GM23338 (cell line): ENCODE measurements at regions not wholly inside any gene's neighbourhood (a gene's known extent, or its start where the extent isn't known, plus 50 kb on each side); places are given as distances from the start of the nearest gene placed in this dataset.

Experiments used
- ATAC-seq: fragments of 200-7000 bp; cut with Tn5 transposase; 3 replicates; pipeline ENCODE4 v1.9.1; 2020
- DNase-seq: peaks from one replicate; pipeline ENCODE4 v3.0.0-alpha.2; 2015; ENCODE audit warnings: low spot score
- H2AFZ ChIP-seq: fragments of 200-600 bp; sonication (generic); 2 replicates; pipeline ENCODE4 v1.8.0; 2016; ENCODE audit warnings: antibody characterized with exemption, mild to moderate bottlenecking, moderate library complexity
- H3F3A ChIP-seq: fragments of 200-600 bp; sonication (generic); replicated peaks from 2 replicates; pipeline ENCODE4 v1.8.0; 2017; ENCODE audit warnings: antibody characterized with exemption, mixed run types, low read depth
- H3K27ac ChIP-seq: fragments of 200-600 bp; sonication (generic); 2 replicates; pipeline ENCODE4 v1.6.1; 2016; ENCODE audit warnings: low read depth
- H3K27me3 ChIP-seq: fragments of 200-600 bp; sonication (generic); 2 replicates; pipeline ENCODE4 v1.8.0; 2016; ENCODE audit warnings: mild to moderate bottlenecking, mixed run types, moderate library complexity; ENCODE audit not compliant: insufficient read depth
- H3K36me3 ChIP-seq: fragments of 200-600 bp; sonication (generic); 2 replicates; pipeline ENCODE4 v1.8.0; 2016; ENCODE audit warnings: mild to moderate bottlenecking; ENCODE audit not compliant: insufficient read depth
- H3K4me1 ChIP-seq: fragments of 200-600 bp; sonication (generic); 2 replicates; pipeline ENCODE4 v1.8.0; 2016; ENCODE audit warnings: mild to moderate bottlenecking, moderate library complexity; ENCODE audit not compliant: insufficient read depth
- H3K4me2 ChIP-seq: fragments of 200-600 bp; sonication (generic); 2 replicates; pipeline ENCODE4 v1.7.1; 2017; ENCODE audit warnings: mixed run types
- H3K4me3 ChIP-seq: fragments of 200-600 bp; sonication (generic); 2 replicates; pipeline ENCODE4 v1.6.1; 2016; ENCODE audit warnings: mixed run types
- H3K79me2 ChIP-seq: fragments of 200-600 bp; sonication (generic); replicated peaks from 2 replicates; pipeline ENCODE4 v1.8.0; 2017; ENCODE audit warnings: mild to moderate bottlenecking; ENCODE audit not compliant: insufficient read depth
- H3K9me2 ChIP-seq: fragments of 200-600 bp; sonication (generic); 2 replicates; pipeline ENCODE4 v1.8.0; 2017; ENCODE audit not compliant: insufficient read depth
- H4K20me1 ChIP-seq: fragments of 200-600 bp; sonication (generic); replicated peaks from 2 replicates; pipeline ENCODE4 v1.8.0; 2017; ENCODE audit warnings: mild to moderate bottlenecking; ENCODE audit not compliant: insufficient read depth
- H3K27ac Mint-ChIP-seq: 2 replicates; pipeline ENCODE4 v1.8.0; 2020; ENCODE audit warnings: inconsistent platforms, mild to moderate bottlenecking, moderate library complexity, mixed read lengths
- H3K27me3 Mint-ChIP-seq: 3 replicates; pipeline ENCODE4 v1.8.0; 2022; ENCODE audit warnings: low read depth, mild to moderate bottlenecking, moderate library complexity, mixed read lengths, inconsistent platforms; ENCODE audit not compliant: insufficient read depth, poor library complexity
- H3K36me3 Mint-ChIP-seq: 3 replicates; pipeline ENCODE4 v1.8.0; 2021; ENCODE audit warnings: low read depth, mild to moderate bottlenecking, inconsistent platforms, moderate library complexity, mixed read lengths
- H3K4me1 Mint-ChIP-seq: 3 replicates; pipeline ENCODE4 v1.8.0; 2020; ENCODE audit warnings: mild to moderate bottlenecking, inconsistent platforms, mixed read lengths
- H3K4me3 Mint-ChIP-seq: 3 replicates; pipeline ENCODE4 v1.8.0; 2021; ENCODE audit warnings: moderate library complexity, mild to moderate bottlenecking, inconsistent platforms, mixed read lengths
- H3K9me3 Mint-ChIP-seq: 3 replicates; pipeline ENCODE4 v1.8.0; 2020; ENCODE audit warnings: moderate library complexity, mild to moderate bottlenecking, inconsistent platforms, mixed read lengths
- CREB1 ChIP-seq: fragments of 250-450 bp; sonication (Bioruptor Pico); IDR thresholded peaks from 2 replicates; pipeline ENCODE4 v1.5.0; 2020; ENCODE audit warnings: low read depth, mild to moderate bottlenecking, moderate library complexity
- CTCF ChIP-seq, 2 experiments: fragments of 200-600 bp in 1 of 2; sonication (generic) in 1 of 2; conservative IDR thresholded peaks; 2 replicates each; pipeline versions ENCODE4 v1.5.1 to v1.6.1; 2016 to 2017; ENCODE audit warnings: antibody characterized with exemption in 2 of 2, low read depth in 2 of 2, mild to moderate bottlenecking in 2 of 2, moderate library complexity in 1 of 2
- ETS1 ChIP-seq: IDR thresholded peaks from 2 replicates; pipeline ENCODE4 v1.6.1; 2016; ENCODE audit warnings: antibody characterized with exemption
- EZH2 ChIP-seq: fragments of 200-600 bp; sonication (generic); IDR thresholded peaks from one replicate; pipeline ENCODE4 v1.8.0; 2017; ENCODE audit warnings: antibody characterized with exemption, mild to moderate bottlenecking, low read depth; ENCODE audit not compliant: unreplicated experiment
- EZH2phosphoT487 ChIP-seq: fragments of 200-600 bp; sonication (generic); IDR thresholded peaks from one replicate; pipeline ENCODE4 v1.8.1; 2018; ENCODE audit warnings: antibody characterized with exemption; ENCODE audit not compliant: unreplicated experiment
- JUNB ChIP-seq: IDR thresholded peaks from one replicate; pipeline ENCODE4 v1.6.1; 2016; ENCODE audit warnings: antibody characterized with exemption; ENCODE audit not compliant: unreplicated experiment
- NANOG ChIP-seq: IDR thresholded peaks from 2 replicates; pipeline ENCODE4 v1.6.1; 2016; ENCODE audit warnings: antibody characterized with exemption, borderline replicate concordance
- POLR2AphosphoS5 ChIP-seq: IDR thresholded peaks from 2 replicates; pipeline ENCODE4 v1.6.1; 2016; ENCODE audit warnings: antibody characterized with exemption, low read depth
- REST ChIP-seq: IDR thresholded peaks from one replicate; pipeline ENCODE4 v1.6.1; 2018; ENCODE audit warnings: antibody characterized with exemption; ENCODE audit not compliant: unreplicated experiment
- STAT1 ChIP-seq: IDR thresholded peaks from one replicate; pipeline ENCODE4 v1.6.1; 2016; ENCODE audit warnings: antibody characterized with exemption; ENCODE audit not compliant: unreplicated experiment
- ZNF114 ChIP-seq: fragments of 250-450 bp; sonication (Bioruptor Pico); IDR thresholded peaks from 2 replicates; pipeline ENCODE4 v1.5.0; 2020; ENCODE audit warnings: mild to moderate bottlenecking, moderate library complexity
- ZNF331 ChIP-seq: fragments of 250-450 bp; sonication (Bioruptor Pico); IDR thresholded peaks from 2 replicates; pipeline ENCODE4 v1.5.0; 2020; ENCODE audit warnings: low read depth, mild to moderate bottlenecking, moderate library complexity
- ZNF462 ChIP-seq: fragments of 250-450 bp; sonication (Bioruptor Pico); IDR thresholded peaks from 2 replicates; pipeline ENCODE4 v1.5.0; 2020; ENCODE audit warnings: mild to moderate bottlenecking, moderate library complexity

- H3K4me1 ChIP-seq = peaks cover 5% of the 10 kb centered on the region; the same call in 1 of the 2 replicates
- Mint-ChIP-seq H3K9me3 (no peaks in the 10 kb centered on the region), H3K4me3 (no peak overlapping the region), H3K4me1 (peaks cover 24% of the 10 kb centered on the region), H3K27me3 (peaks cover 9% of the 10 kb centered on the region), H3K36me3 (no peaks in the 10 kb centered on the region), H3K27ac (no peak overlapping the region)
- H2AFZ ChIP-seq = no peak overlapping the region
- no peaks in the 10 kb centered on the region for H3K27me3 ChIP-seq
- H3K79me2 ChIP-seq = no peaks in the 10 kb centered on the region
- H3K9me2 ChIP-seq = no peaks in the 10 kb centered on the region
- DNase-seq (no peak), ATAC-seq (no peak)
- H3F3A ChIP-seq = no peaks in the 10 kb centered on the region
- no peak overlapping the region for H3K27ac ChIP-seq
- H4K20me1 ChIP-seq = no peaks in the 10 kb centered on the region
- H3K36me3 ChIP-seq = no peaks in the 10 kb centered on the region
- no peak overlapping the region for H3K4me2 ChIP-seq
- H3K4me3 ChIP-seq = no peak overlapping the region
- TF ChIP-seq ETS1 = no peak
- TF ChIP-seq CTCF (conservative IDR thresholded peaks at IDR 0.05; ENCODE audit: low read depth in 2 of 2) = no peak
- TF ChIP-seq EZH2 = no peak
- TF ChIP-seq JUNB = no peak
- no peak for TF ChIP-seq REST
- TF ChIP-seq ZNF331 (CRISPR knock-in tag) = no peak
- no peak for TF ChIP-seq CREB1 (CRISPR knock-in tag)
- TF ChIP-seq ZNF114 (CRISPR knock-in tag) = no peak
- TF ChIP-seq STAT1 = no peak
- no peak for TF ChIP-seq EZH2phosphoT487
- no peak for TF ChIP-seq ZNF462 (CRISPR knock-in tag)
- TF ChIP-seq NANOG = no peak
- TF ChIP-seq POLR2AphosphoS5 = no peak
Observed at GRCh38 chr15:69810431-69811354, 287.0 kb downstream of the TLE3 start.
